ENCODE measurements at regions not wholly inside any gene's neighbourhood (a gene's known extent, or its start where the extent isn't known, plus 50 kb on each side); places are given as distances from the start of the nearest gene placed in this dataset.

GRCh38 chr18:1884623-1885022 lies 686.7 kb downstream of the METTL4 start:
- no peak overlapping the region for H3K27ac Mint-ChIP-seq
- CTCF ChIA-PET: no interaction called here
- POLR2A ChIA-PET: no interaction called here
- no peaks in the 10 kb centered on the region for H3K36me3 Mint-ChIP-seq (ENCODE audit: low read depth)
- ATAC-seq (no peak), DNase-seq (no peak)
- H3K4me1 Mint-ChIP-seq (ENCODE audit: low read depth): no peaks in the 10 kb centered on the region
- no peaks in the 10 kb centered on the region for H3K27me3 Mint-ChIP-seq (ENCODE audit: low read depth)
- H3K4me3 Mint-ChIP-seq: no peak overlapping the region
- no peaks in the 10 kb centered on the region for H3K9me3 Mint-ChIP-seq (ENCODE audit: insufficient read depth)

- Mint-ChIP-seq H3K27me3 (ENCODE audit: low read depth) (no peaks in the 10 kb centered on the region), H3K4me1 (ENCODE audit: low read depth) (no peaks in the 10 kb centered on the region), H3K4me3 (no peak overlapping the region), H3K9me3 (ENCODE audit: insufficient read depth) (no peaks in the 10 kb centered on the region), H3K27ac (no peak overlapping the region), H3K36me3 (ENCODE audit: low read depth) (no peaks in the 10 kb centered on the region)
- ChIA-PET CTCF (no interaction called here), POLR2A (no interaction called here)
- no peak for DNase-seq
- ATAC-seq: no peak
Observed at GRCh38 chr18:1891641-1892040, 679.7 kb downstream of the METTL4 start.

GRCh38 chr18:1892191-1892590 lies 679.1 kb downstream of the METTL4 start:
- Mint-ChIP-seq H3K36me3 (ENCODE audit: low read depth) (no peaks in the 10 kb centered on the region), H3K9me3 (ENCODE audit: insufficient read depth) (no peaks in the 10 kb centered on the region), H3K4me3 (no peak overlapping the region), H3K27me3 (ENCODE audit: low read depth) (no peaks in the 10 kb centered on the region), H3K27ac (no peak overlapping the region), H3K4me1 (ENCODE audit: low read depth) (no peaks in the 10 kb centered on the region)
- ATAC-seq: no peak
- CTCF ChIA-PET: no interaction called here
- POLR2A ChIA-PET: no interaction called here
- no peak for DNase-seq

- ChIA-PET POLR2A (no interaction called here), CTCF (interaction anchor here (0.8 kb wide), 1 partner anchor 9 kb away, joined by 3 read pairs; no protein-coding TSS in a partner anchor)
- no peaks in the 10 kb centered on the region for H3K4me1 Mint-ChIP-seq (ENCODE audit: low read depth)
- no peak for ATAC-seq
- no peaks in the 10 kb centered on the region for H3K27me3 Mint-ChIP-seq (ENCODE audit: low read depth)
- H3K36me3 Mint-ChIP-seq (ENCODE audit: low read depth): no peaks in the 10 kb centered on the region
- DNase-seq: no peak
- no peak overlapping the region for H3K27ac Mint-ChIP-seq
- H3K9me3 Mint-ChIP-seq (ENCODE audit: insufficient read depth): no peaks in the 10 kb centered on the region
- no peak overlapping the region for H3K4me3 Mint-ChIP-seq
Observed at GRCh38 chr18:1895456-1896185, 675.7 kb downstream of the METTL4 start.

- H3K9me3 Mint-ChIP-seq (ENCODE audit: insufficient read depth): no peaks in the 10 kb centered on the region
- ATAC-seq: no peak
- H3K4me3 Mint-ChIP-seq: no peak overlapping the region
- H3K27ac Mint-ChIP-seq: no peak overlapping the region
- DNase-seq: no peak
- H3K4me1 Mint-ChIP-seq (ENCODE audit: low read depth): no peaks in the 10 kb centered on the region
- H3K27me3 Mint-ChIP-seq (ENCODE audit: low read depth): no peaks in the 10 kb centered on the region
- no peaks in the 10 kb centered on the region for H3K36me3 Mint-ChIP-seq (ENCODE audit: low read depth)
- ChIA-PET CTCF (no interaction called here), POLR2A (no interaction called here)
Observed at GRCh38 chr18:1906421-1906820, 664.9 kb downstream of the METTL4 start.

GRCh38 chr18:1907470-1908206 lies 663.7 kb downstream of the METTL4 start:
- no peaks in the 10 kb centered on the region for H3K27me3 Mint-ChIP-seq (ENCODE audit: low read depth)
- CTCF ChIA-PET: no interaction called here
- no peak for ATAC-seq
- no peaks in the 10 kb centered on the region for H3K36me3 Mint-ChIP-seq (ENCODE audit: low read depth)
- no peak for DNase-seq
- H3K27ac Mint-ChIP-seq: no peak overlapping the region
- H3K9me3 Mint-ChIP-seq (ENCODE audit: insufficient read depth): no peaks in the 10 kb centered on the region
- H3K4me3 Mint-ChIP-seq: no peak overlapping the region
- no peaks in the 10 kb centered on the region for H3K4me1 Mint-ChIP-seq (ENCODE audit: low read depth)
- POLR2A ChIA-PET: no interaction called here

GRCh38 chr18:1914489-1914888 lies 656.8 kb downstream of the METTL4 start:
- no peak for ATAC-seq
- H3K4me3 Mint-ChIP-seq: no peak overlapping the region
- no peak for DNase-seq
- H3K27me3 Mint-ChIP-seq (ENCODE audit: low read depth): no peaks in the 10 kb centered on the region
- CTCF ChIA-PET: no interaction called here
- H3K36me3 Mint-ChIP-seq (ENCODE audit: low read depth): no peaks in the 10 kb centered on the region
- no peaks in the 10 kb centered on the region for H3K4me1 Mint-ChIP-seq (ENCODE audit: low read depth)
- POLR2A ChIA-PET: no interaction called here
- no peak overlapping the region for H3K27ac Mint-ChIP-seq
- no peaks in the 10 kb centered on the region for H3K9me3 Mint-ChIP-seq (ENCODE audit: insufficient read depth)

- Mint-ChIP-seq H3K9me3 (ENCODE audit: insufficient read depth) (no peaks in the 10 kb centered on the region), H3K27ac (no peak overlapping the region), H3K4me1 (ENCODE audit: low read depth) (no peaks in the 10 kb centered on the region), H3K36me3 (ENCODE audit: low read depth) (no peaks in the 10 kb centered on the region), H3K4me3 (no peak overlapping the region), H3K27me3 (ENCODE audit: low read depth) (no peaks in the 10 kb centered on the region)
- ATAC-seq: no peak
- POLR2A ChIA-PET: no interaction called here
- CTCF ChIA-PET: no interaction called here
- no peak for DNase-seq
Observed at GRCh38 chr18:1916869-1917523, 654.3 kb downstream of the METTL4 start.

- ATAC-seq: no peak
Observed at GRCh38 chr18:1917569-1917968, 653.7 kb downstream of the METTL4 start.

GRCh38 chr18:1922066-1922465 lies 649.2 kb downstream of the METTL4 start:
- no peaks in the 10 kb centered on the region for H3K9me3 Mint-ChIP-seq (ENCODE audit: insufficient read depth)
- no peak overlapping the region for H3K4me3 Mint-ChIP-seq
- ChIA-PET CTCF (no interaction called here), POLR2A (no interaction called here)
- H3K4me1 Mint-ChIP-seq (ENCODE audit: low read depth): no peaks in the 10 kb centered on the region
- no peak overlapping the region for H3K27ac Mint-ChIP-seq
- ATAC-seq: no peak
- H3K36me3 Mint-ChIP-seq (ENCODE audit: low read depth): no peaks in the 10 kb centered on the region
- no peaks in the 10 kb centered on the region for H3K27me3 Mint-ChIP-seq (ENCODE audit: low read depth)
- no peak for DNase-seq

More at GRCh38 chr18:1917569-1917968, 653.7 kb downstream of the METTL4 start:
- ChIA-PET CTCF (no interaction called here), POLR2A (no interaction called here)
- Mint-ChIP-seq H3K27ac (no peak overlapping the region), H3K4me1 (ENCODE audit: low read depth) (no peaks in the 10 kb centered on the region), H3K36me3 (ENCODE audit: low read depth) (no peaks in the 10 kb centered on the region), H3K4me3 (no peak overlapping the region), H3K27me3 (ENCODE audit: low read depth) (no peaks in the 10 kb centered on the region), H3K9me3 (ENCODE audit: insufficient read depth) (no peaks in the 10 kb centered on the region)
- DNase-seq: no peak

GRCh38 chr18:1928711-1929110 lies 642.6 kb downstream of the METTL4 start:
- no peak for DNase-seq
- CTCF ChIA-PET: no interaction called here
- H3K4me1 Mint-ChIP-seq (ENCODE audit: low read depth): no peaks in the 10 kb centered on the region
- no peak overlapping the region for H3K27ac Mint-ChIP-seq
- H3K27me3 Mint-ChIP-seq (ENCODE audit: low read depth): no peaks in the 10 kb centered on the region
- POLR2A ChIA-PET: no interaction called here
- H3K9me3 Mint-ChIP-seq (ENCODE audit: insufficient read depth): no peaks in the 10 kb centered on the region
- no peak overlapping the region for H3K4me3 Mint-ChIP-seq
- H3K36me3 Mint-ChIP-seq (ENCODE audit: low read depth): no peaks in the 10 kb centered on the region
- no peak for ATAC-seq

GRCh38 chr18:1929720-1930119 lies 641.6 kb downstream of the METTL4 start:
- H3K9me3 Mint-ChIP-seq (ENCODE audit: insufficient read depth): no peaks in the 10 kb centered on the region
- no peak for DNase-seq
- no peaks in the 10 kb centered on the region for H3K36me3 Mint-ChIP-seq (ENCODE audit: low read depth)
- H3K27me3 Mint-ChIP-seq (ENCODE audit: low read depth): no peaks in the 10 kb centered on the region
- no peaks in the 10 kb centered on the region for H3K4me1 Mint-ChIP-seq (ENCODE audit: low read depth)
- H3K27ac Mint-ChIP-seq: no peak overlapping the region
- H3K4me3 Mint-ChIP-seq: no peak overlapping the region
- ChIA-PET CTCF (no interaction called here), POLR2A (no interaction called here)
- no peak for ATAC-seq

All from activated CD8-positive, alpha-beta T cell treated with anti-CD3 and anti-CD28 coated beads, Interleukin-2, amount 10 ng/mL, durations not matched to agents 7 days and 5 days (primary cell).